ENCODE measurements at regions not wholly inside any gene's neighbourhood (a gene's known extent, or its start where the extent isn't known, plus 50 kb on each side); places are given as distances from the start of the nearest gene placed in this dataset.

DNA sequence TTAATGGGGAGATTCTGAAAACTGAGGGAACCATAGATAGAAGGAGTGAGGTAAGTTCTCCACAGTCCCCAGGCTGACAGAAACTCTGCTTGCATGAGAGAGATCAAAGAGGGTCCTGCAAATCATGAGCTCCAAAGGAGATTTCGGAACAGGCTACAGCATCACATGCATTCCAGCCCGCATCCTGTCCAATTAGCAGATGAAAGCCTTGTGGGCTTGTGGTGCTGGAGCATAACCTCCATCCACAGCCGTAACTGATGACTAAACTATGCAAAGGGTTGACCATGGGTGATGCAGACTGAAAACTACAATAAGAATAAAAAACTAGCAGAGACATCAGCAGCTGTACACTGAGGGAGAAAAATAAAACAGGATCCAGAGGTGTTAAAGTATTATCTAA, 654.5 kb downstream of the TLL1 start:
- FAIRE-seq (no peak), DNase-seq (ENCODE audit: insufficient read length, low spot score) (no peak)
- TF ChIP-seq, protein P1, sequence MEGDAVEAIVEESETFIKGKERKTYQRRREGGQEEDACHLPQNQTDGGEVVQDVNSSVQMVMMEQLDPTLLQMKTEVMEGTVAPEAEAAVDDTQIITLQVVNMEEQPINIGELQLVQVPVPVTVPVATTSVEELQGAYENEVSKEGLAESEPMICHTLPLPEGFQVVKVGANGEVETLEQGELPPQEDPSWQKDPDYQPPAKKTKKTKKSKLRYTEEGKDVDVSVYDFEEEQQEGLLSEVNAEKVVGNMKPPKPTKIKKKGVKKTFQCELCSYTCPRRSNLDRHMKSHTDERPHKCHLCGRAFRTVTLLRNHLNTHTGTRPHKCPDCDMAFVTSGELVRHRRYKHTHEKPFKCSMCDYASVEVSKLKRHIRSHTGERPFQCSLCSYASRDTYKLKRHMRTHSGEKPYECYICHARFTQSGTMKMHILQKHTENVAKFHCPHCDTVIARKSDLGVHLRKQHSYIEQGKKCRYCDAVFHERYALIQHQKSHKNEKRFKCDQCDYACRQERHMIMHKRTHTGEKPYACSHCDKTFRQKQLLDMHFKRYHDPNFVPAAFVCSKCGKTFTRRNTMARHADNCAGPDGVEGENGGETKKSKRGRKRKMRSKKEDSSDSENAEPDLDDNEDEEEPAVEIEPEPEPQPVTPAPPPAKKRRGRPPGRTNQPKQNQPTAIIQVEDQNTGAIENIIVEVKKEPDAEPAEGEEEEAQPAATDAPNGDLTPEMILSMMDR (IDR thresholded peaks at IDR 0.05; ENCODE audit: insufficient read depth, missing control alignments): no peak

DNA sequence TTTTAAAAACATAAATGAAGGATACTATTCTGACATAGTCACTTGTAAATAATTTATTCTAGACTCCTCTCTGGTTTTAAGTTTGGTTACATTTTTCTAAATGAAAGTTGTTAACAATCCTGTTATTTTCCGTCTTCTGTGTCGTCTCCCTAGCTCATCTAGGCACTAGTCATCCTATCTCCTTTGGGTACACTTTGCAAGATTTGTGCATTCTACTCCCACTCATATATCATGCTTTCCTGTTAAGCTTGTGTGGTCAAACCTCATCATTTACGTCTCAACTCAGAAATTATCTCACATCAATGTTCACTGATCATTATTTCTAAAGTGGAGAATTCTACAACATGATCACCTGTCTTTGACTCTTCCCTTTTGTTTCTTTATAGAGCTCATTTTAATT, 658.7 kb downstream of the TLL1 start:
- FAIRE-seq: no peak
- TF ChIP-seq, protein P1 (IDR thresholded peaks at IDR 0.05; ENCODE audit: insufficient read depth, missing control alignments): no peak
- DNase-seq (ENCODE audit: insufficient read length, low spot score): no peak

DNA sequence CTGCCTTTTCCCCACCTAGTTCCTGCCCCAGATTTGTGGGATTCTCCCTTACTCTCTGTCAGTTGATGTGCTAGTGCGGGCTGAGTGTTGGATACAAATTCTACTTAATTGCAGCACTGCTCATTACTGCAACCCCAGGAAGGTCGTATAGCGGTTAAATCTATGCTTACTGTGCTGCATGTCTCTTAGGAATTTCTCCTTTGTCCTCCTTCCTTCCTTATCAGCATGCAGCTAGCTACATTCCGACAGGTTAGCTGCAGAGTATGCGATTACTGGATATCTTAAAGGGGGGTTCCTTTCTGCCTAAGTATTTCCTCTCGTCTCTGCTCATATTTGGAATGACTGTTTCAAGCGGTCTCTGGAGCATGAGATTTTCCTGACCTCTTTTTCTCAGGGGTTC, 662.8 kb downstream of the TLL1 start:
- TF ChIP-seq, protein P1 (IDR thresholded peaks at IDR 0.05; ENCODE audit: insufficient read depth, missing control alignments): no peak
- DNase-seq (ENCODE audit: insufficient read length, low spot score) (no peak), FAIRE-seq (no peak)

DNA sequence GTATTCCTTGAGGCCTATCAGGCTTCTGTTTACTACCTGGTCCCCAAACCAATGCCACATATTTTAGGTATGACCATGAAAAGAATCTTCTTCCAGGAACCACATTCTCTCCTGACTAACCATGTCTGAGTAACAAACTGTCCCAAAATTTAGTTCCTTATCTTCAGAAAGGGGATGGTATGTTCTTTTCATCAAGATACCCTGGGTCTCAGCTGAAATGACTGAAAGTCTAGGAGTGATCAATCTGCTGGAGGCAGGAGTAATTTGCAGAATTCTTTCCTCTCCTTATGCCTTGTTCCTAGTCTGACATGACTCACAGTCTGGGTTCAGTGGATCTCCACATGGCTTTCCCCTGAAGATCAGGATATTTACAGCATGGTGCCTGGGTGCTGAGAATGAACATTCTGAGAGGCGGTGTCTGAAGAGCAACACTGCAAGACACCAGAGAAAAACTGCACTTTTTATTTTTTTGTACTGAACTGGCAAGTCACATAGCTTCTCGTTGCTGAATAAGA, 665.5 kb downstream of the TLL1 start:
- TF ChIP-seq, protein P1 (IDR thresholded peaks at IDR 0.05; ENCODE audit: insufficient read depth, missing control alignments): no peak

DNA sequence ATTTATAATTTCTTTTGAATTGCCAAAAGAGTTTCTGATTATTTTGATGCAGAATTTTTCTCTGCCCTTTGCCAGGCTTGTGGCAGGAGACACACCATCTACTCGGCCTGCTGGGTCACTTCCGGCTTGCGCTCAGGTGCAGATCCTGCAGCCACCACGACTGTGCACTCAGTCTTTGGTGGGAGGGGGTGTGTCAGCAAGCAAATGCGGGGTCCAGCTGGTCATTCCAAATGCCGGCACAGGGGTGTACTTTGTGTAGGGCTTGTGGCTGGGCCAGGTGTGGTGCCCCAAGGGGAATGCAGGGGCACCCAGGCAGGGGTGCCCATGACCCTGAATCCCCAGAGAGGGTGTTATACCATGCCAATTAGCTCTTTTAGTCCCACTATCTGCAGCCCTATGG, 673.0 kb downstream of the TLL1 start:
- DNase-seq (ENCODE audit: insufficient read length, low spot score) (no peak), FAIRE-seq (no peak)
- TF ChIP-seq, protein P1 (IDR thresholded peaks at IDR 0.05; ENCODE audit: insufficient read depth, missing control alignments): no peak

More for the DNA sequence above, 665.5 kb downstream of the TLL1 start:
- DNase-seq (ENCODE audit: insufficient read length, low spot score) (no peak), FAIRE-seq (no peak)

DNA sequence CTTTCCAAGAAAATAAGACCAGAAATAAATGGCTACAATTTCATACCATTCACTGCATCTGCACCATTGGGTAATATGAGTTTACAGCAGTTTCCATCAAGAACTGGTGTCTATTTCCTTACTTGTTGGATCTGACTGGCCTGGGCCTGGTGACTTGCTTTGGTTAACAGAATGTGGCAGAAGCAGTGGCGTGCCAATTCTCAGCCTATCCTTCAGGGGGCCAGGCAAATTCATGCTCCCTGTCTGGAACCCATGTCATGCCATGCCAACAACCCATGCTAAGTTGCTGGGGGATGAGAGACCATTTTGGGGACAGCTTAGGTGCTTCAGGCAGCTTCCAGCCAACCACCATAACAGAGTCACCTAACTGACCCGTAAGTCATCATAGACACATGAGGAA, 656.7 kb downstream of the SPOCK3 start:
- FAIRE-seq (no peak), DNase-seq (ENCODE audit: insufficient read length, low spot score) (no peak)
- TF ChIP-seq, protein P1 (IDR thresholded peaks at IDR 0.05; ENCODE audit: insufficient read depth, missing control alignments): no peak

DNA sequence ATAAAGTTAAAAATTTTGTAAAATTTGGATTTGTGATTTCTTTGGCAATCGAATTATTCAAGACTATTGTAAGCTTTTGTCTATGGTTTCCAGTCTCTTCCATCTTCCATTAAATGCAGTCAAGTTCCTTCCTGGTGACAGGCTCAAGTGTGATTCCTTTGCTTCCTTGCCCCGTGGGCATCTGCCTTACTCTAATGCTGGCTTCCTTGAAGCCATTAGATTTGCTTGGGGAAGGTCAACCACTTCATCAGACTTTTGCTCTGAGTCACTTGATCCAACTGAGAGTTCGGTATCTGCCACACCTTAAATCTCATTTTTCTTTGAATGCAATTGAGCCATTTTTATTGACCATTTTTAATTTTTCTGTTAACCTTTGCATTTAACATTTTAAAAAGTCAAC, 648.8 kb downstream of the SPOCK3 start:
- TF ChIP-seq, protein P1 (IDR thresholded peaks at IDR 0.05; ENCODE audit: insufficient read depth, missing control alignments): no peak
- no peak for DNase-seq (ENCODE audit: insufficient read length, low spot score)
- FAIRE-seq: no peak

Measured in D721Med (cell line).